Erythroblast (primary cell): ENCODE measurements at regions not wholly inside any gene's neighbourhood (a gene's known extent, or its start where the extent isn't known, plus 50 kb on each side); places are given as distances from the start of the nearest gene placed in this dataset.

ENCODE experiments used
- GATA1 ChIP-seq: IDR thresholded peaks from 2 replicates; pipeline ENCODE4 v1.6.1; 2011; ENCODE audit warnings: low read depth, mild to moderate bottlenecking, control low read depth, low read length, moderate library complexity
- POLR2A ChIP-seq: IDR thresholded peaks from 2 replicates; pipeline ENCODE4 v1.6.1; 2011; ENCODE audit warnings: mild to moderate bottlenecking, low read length

DNA sequence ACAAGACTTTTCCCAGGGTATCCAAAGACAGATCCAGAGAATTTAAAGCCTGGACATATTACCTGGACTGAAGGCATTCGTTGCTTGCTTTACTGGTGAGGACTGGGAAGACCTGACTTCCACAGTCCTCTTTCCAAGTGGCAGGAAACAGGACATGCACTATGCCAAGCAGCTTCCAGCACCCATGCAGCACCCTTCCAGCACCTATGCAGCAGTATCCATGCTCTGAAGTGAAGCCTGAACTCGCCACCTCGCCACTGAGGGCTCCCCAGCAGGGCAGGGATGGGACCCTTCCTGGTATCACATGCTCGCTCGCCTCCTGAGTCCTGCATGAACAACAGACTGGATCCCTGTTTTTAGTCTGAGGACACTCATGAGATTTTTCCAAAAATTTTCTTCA is 189.9 kb upstream of the KLF14 start:
- TF ChIP-seq POLR2A (no peak), GATA1 (no peak)
